SK-N-SH (cell line): ENCODE measurements at regions not wholly inside any gene's neighbourhood (a gene's known extent, or its start where the extent isn't known, plus 50 kb on each side); places are given as distances from the start of the nearest gene placed in this dataset.

Source experiments
- CTCF ChIA-PET: fragments of 300-600, 350-600 bp; formaldehyde crosslinking; extraction: SDS; loops from one replicate; lab custom pipeline; 2021; lab: Yijun Ruan, JAX
- POLR2A ChIA-PET: fragments of 350-600 bp; sonication (Branson Sonifier 250); formaldehyde crosslinking; extraction: SDS; loops from one replicate; lab custom pipeline; 2020; ENCODE audit warnings: antibody characterized with exemption, inconsistent platforms; lab: Yijun Ruan, JAX
- DNase-seq: peaks from one replicate; pipeline ENCODE4 v3.0.0; 2012
- H2AFZ ChIP-seq: fragments of 200-600 bp; sonication (generic); 2 replicates; pipeline ENCODE4 v1.8.1; 2016; ENCODE audit warnings: antibody characterized with exemption, mild to moderate bottlenecking, low read depth
- H3F3A ChIP-seq: fragments of 200-600 bp; sonication (generic); replicated peaks from 2 replicates; pipeline ENCODE3; 2016; ENCODE audit warnings: antibody characterized with exemption, mild to moderate bottlenecking; ENCODE audit not compliant: insufficient read depth
- H3K27ac ChIP-seq, 2 experiments: fragments of 200-500 bp in 1 of 2; fragments of 200-600 bp in 1 of 2; sonication (Bioruptor generic) in 1 of 2; sonication (generic), shearing (Covaris generic) in 1 of 2; 2 replicates each; pipeline versions ENCODE4 v1.5.1 to v1.6.1; 2014 to 2016; ENCODE audit warnings: low read depth in 2 of 2, inconsistent platforms in 1 of 2, low read length in 1 of 2, mild to moderate bottlenecking in 1 of 2, mixed read lengths in 1 of 2
- H3K27me3 ChIP-seq: fragments of 200-600 bp; sonication (generic), shearing (Covaris generic); 2 replicates; pipeline ENCODE4 v1.6.1; 2016; ENCODE audit warnings: mixed run types; ENCODE audit not compliant: insufficient read depth
- H3K36me3 ChIP-seq, 2 experiments: fragments of 200-500 bp in 1 of 2; fragments of 200-600 bp in 1 of 2; sonication (Bioruptor generic) in 1 of 2; sonication (generic) in 1 of 2; replicated peaks in 1 of 2; 2 replicates each; pipeline versions ENCODE3 to v1.5.1; 2014 to 2016; ENCODE audit warnings: low read length in 1 of 2, mild to moderate bottlenecking in 1 of 2; ENCODE audit not compliant: insufficient read depth in 2 of 2, control insufficient read depth in 1 of 2
- H3K4me1 ChIP-seq, 2 experiments: fragments of 200-500 bp in 1 of 2; fragments of 200-600 bp in 1 of 2; sonication (Bioruptor generic) in 1 of 2; sonication (generic), shearing (Covaris generic) in 1 of 2; 2 replicates each; pipeline versions ENCODE4 v1.5.1 to v1.6.1; 2014 to 2016; ENCODE audit warnings: low read depth in 1 of 2, low read length in 1 of 2, mixed run types in 1 of 2; ENCODE audit not compliant: insufficient read depth in 2 of 2, control insufficient read depth in 1 of 2
- H3K4me2 ChIP-seq: fragments of 200-600 bp; sonication (generic), shearing (Covaris generic); 2 replicates; pipeline ENCODE4 v1.6.1; 2017; ENCODE audit warnings: mixed run types
- H3K4me3 ChIP-seq, 2 experiments: fragments of 200-500 bp in 1 of 2; fragments of 200-600 bp in 1 of 2; sonication (Bioruptor generic) in 1 of 2; sonication (generic), shearing (Covaris generic) in 1 of 2; 2 replicates each; pipeline versions ENCODE4 v1.5.1 to v1.8.1; 2014 to 2016; ENCODE audit warnings: low read depth in 2 of 2, inconsistent platforms in 1 of 2, low read length in 1 of 2, mild to moderate bottlenecking in 1 of 2, mixed read lengths in 1 of 2, moderate library complexity in 1 of 2
- H3K79me2 ChIP-seq: fragments of 200-600 bp; sonication (generic); 2 replicates; pipeline ENCODE4 v1.8.1; 2017; ENCODE audit warnings: mild to moderate bottlenecking; ENCODE audit not compliant: insufficient read depth
- H3K9ac ChIP-seq: fragments of 200-600 bp; sonication (generic); 2 replicates; pipeline ENCODE4 v1.6.1; 2017; ENCODE audit warnings: mixed run types
- H3K9me2 ChIP-seq: fragments of 200-600 bp; sonication (generic); 2 replicates; pipeline ENCODE4 v1.6.1; 2017; ENCODE audit warnings: mixed run types
- H3K9me3 ChIP-seq: fragments of 200-600 bp; sonication (generic); 2 replicates; pipeline ENCODE4 v1.6.1; 2017; ENCODE audit warnings: mixed run types, mild to moderate bottlenecking, moderate library complexity
- H4K20me1 ChIP-seq: fragments of 200-600 bp; sonication (generic); 2 replicates; pipeline ENCODE4 v1.6.1; 2017; ENCODE audit warnings: mild to moderate bottlenecking, mixed run types; ENCODE audit not compliant: insufficient read depth
- ELF1 ChIP-seq: IDR thresholded peaks from 2 replicates; pipeline ENCODE4 v1.4.0; 2012
- EZH2phosphoT487 ChIP-seq: fragments of 200-600 bp; sonication (generic); IDR thresholded peaks from 2 replicates; pipeline ENCODE4 v1.6.1; 2017; ENCODE audit warnings: low read depth, mixed run types, mild to moderate bottlenecking, antibody characterized with exemption, moderate library complexity, borderline replicate concordance
- MAX ChIP-seq: IDR thresholded peaks from 2 replicates; pipeline ENCODE4 v1.4.0; 2012; ENCODE audit warnings: low read depth
- MEF2A ChIP-seq: IDR thresholded peaks from 2 replicates; pipeline ENCODE4 v1.4.0; 2012; ENCODE audit warnings: low read depth, borderline replicate concordance
- MXI1 ChIP-seq: IDR thresholded peaks from 2 replicates; pipeline ENCODE4 v1.6.1; 2012; ENCODE audit warnings: mild to moderate bottlenecking, low read depth, low read length, improper control_type of control experiment
- NRF1 ChIP-seq: IDR thresholded peaks from 2 replicates; pipeline ENCODE4 v1.6.1; 2012; ENCODE audit warnings: low read depth, mild to moderate bottlenecking, low read length
- RAD21 ChIP-seq: IDR thresholded peaks from 2 replicates; pipeline ENCODE4 v1.6.1; 2012; ENCODE audit warnings: mild to moderate bottlenecking, low read length
- REST ChIP-seq: IDR thresholded peaks from 2 replicates; pipeline ENCODE4 v1.6.1; 2012; ENCODE audit warnings: mild to moderate bottlenecking, low read depth, low read length, moderate library complexity
- RXRA ChIP-seq: IDR thresholded peaks from 2 replicates; pipeline ENCODE4 v1.4.0; 2012; ENCODE audit warnings: low read depth, mild to moderate bottlenecking, borderline replicate concordance
- SIN3A ChIP-seq: IDR thresholded peaks from 2 replicates; pipeline ENCODE4 v1.6.1; 2012; ENCODE audit warnings: low read depth, mild to moderate bottlenecking, low read length, moderate library complexity, borderline replicate concordance
- SMC3 ChIP-seq: IDR thresholded peaks from 2 replicates; pipeline ENCODE4 v1.6.1; 2012; ENCODE audit warnings: low read depth, low read length, improper control_type of control experiment
- USF2 ChIP-seq: fragments of 150-350 bp; IDR thresholded peaks from 2 replicates; pipeline ENCODE4 v1.6.1; 2017; ENCODE audit warnings: antibody characterized with exemption, low read length, low read depth, borderline replicate concordance
- WGBS: methylation state at CpG from one replicate; pipeline ENCODE4 v1.1.6; 2017; ENCODE audit warnings: low lambda C conversion rate; 5-methylcytosine and 5-hydroxymethylcytosine counted together
- TF ChIP-seq, protein P1 (sequence below): fragments of 200-600 bp; sonication (generic); IDR thresholded peaks from 2 replicates; pipeline ENCODE4 v1.6.1; 2017; ENCODE audit warnings: antibody characterized with exemption, mild to moderate bottlenecking, moderate library complexity
- TF ChIP-seq, protein P2 (sequence below): IDR thresholded peaks from 2 replicates; pipeline ENCODE4 v1.4.0; 2012; ENCODE audit warnings: low read depth, borderline replicate concordance
- TF ChIP-seq, protein P3 (sequence below): IDR thresholded peaks from 2 replicates; pipeline ENCODE4; 2012

DNA sequence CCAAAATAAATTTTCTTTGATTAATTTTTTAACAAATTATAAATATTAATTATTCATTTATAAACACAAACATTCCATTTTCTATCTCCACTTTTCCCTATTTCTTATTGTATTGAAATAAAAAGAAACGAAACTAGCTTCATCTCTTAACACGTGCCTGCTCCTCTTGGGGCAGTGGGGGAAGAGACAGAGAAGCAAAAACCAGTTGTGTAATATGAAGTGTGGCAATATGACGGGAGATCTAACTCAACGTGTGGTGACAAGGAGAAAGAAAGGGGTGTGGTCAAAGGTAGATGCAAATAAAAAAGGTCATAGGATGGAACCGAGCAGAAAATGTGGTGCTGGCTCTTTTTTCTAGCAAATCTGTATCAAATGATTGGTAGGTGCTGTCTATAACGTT, 106.9 kb upstream of the SLC8A1 start (continued):
- TF ChIP-seq, protein P1, sequence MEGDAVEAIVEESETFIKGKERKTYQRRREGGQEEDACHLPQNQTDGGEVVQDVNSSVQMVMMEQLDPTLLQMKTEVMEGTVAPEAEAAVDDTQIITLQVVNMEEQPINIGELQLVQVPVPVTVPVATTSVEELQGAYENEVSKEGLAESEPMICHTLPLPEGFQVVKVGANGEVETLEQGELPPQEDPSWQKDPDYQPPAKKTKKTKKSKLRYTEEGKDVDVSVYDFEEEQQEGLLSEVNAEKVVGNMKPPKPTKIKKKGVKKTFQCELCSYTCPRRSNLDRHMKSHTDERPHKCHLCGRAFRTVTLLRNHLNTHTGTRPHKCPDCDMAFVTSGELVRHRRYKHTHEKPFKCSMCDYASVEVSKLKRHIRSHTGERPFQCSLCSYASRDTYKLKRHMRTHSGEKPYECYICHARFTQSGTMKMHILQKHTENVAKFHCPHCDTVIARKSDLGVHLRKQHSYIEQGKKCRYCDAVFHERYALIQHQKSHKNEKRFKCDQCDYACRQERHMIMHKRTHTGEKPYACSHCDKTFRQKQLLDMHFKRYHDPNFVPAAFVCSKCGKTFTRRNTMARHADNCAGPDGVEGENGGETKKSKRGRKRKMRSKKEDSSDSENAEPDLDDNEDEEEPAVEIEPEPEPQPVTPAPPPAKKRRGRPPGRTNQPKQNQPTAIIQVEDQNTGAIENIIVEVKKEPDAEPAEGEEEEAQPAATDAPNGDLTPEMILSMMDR = no peak
- TF ChIP-seq SMC3 (no peak), RAD21 (no peak)
- TF ChIP-seq, protein P2, sequence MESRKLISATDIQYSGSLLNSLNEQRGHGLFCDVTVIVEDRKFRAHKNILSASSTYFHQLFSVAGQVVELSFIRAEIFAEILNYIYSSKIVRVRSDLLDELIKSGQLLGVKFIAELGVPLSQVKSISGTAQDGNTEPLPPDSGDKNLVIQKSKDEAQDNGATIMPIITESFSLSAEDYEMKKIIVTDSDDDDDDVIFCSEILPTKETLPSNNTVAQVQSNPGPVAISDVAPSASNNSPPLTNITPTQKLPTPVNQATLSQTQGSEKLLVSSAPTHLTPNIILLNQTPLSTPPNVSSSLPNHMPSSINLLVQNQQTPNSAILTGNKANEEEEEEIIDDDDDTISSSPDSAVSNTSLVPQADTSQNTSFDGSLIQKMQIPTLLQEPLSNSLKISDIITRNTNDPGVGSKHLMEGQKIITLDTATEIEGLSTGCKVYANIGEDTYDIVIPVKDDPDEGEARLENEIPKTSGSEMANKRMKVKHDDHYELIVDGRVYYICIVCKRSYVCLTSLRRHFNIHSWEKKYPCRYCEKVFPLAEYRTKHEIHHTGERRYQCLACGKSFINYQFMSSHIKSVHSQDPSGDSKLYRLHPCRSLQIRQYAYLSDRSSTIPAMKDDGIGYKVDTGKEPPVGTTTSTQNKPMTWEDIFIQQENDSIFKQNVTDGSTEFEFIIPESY = no peak
- TF ChIP-seq, protein P3, sequence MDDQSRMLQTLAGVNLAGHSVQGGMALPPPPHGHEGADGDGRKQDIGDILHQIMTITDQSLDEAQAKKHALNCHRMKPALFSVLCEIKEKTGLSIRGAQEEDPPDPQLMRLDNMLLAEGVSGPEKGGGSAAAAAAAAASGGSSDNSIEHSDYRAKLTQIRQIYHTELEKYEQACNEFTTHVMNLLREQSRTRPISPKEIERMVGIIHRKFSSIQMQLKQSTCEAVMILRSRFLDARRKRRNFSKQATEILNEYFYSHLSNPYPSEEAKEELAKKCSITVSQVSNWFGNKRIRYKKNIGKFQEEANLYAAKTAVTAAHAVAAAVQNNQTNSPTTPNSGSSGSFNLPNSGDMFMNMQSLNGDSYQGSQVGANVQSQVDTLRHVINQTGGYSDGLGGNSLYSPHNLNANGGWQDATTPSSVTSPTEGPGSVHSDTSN = no peak

DNA sequence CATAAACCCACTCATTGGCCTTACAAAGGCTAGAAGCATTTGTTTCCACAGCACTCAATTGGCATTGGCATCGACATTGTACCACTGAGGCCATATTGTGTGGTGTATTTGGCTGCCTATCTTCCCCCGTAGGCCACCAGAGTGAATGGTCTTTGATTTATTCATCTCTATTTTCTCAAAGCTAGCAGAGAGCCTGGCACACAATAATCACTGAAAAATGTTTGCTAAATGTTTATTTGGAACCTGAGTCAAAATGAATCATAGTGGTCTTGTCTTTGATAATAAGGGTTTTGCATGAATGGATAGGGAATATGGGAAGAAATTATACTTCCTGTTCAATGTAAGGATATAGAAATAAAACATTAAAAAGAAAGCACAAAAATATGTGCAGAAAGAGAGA, 107.3 kb upstream of the SLC8A1 start:
- Histone ChIP-seq H3K27ac (no peak overlapping the region), H3K4me1 (peaks cover 0 to 4% of the 10 kb centered on the region in 2 experiments; a peak in 2 of 4 replicates), H3K36me3 (no peaks in the 10 kb centered on the region), H3K9me2 (no peaks in the 10 kb centered on the region), H2AFZ (no peak overlapping the region), H3K4me3 (no peak overlapping the region)
- 67% methylated on average over 2 of the region's 2 CpGs for WGBS
- TF ChIP-seq MAX = no peak
- TF ChIP-seq, protein P2 = no peak
- no peak for TF ChIP-seq USF2
- no peak for TF ChIP-seq REST
- TF ChIP-seq ELF1 = no peak
- no peak for TF ChIP-seq EZH2phosphoT487
- no peak for TF ChIP-seq SIN3A
- TF ChIP-seq RXRA = no peak
- TF ChIP-seq MEF2A = no peak
- no peak for TF ChIP-seq MXI1
- TF ChIP-seq NRF1 = no peak
- TF ChIP-seq, all 33 proteins: peak for 0
- no peaks in the 10 kb centered on the region for H3F3A ChIP-seq
- CTCF ChIA-PET = interaction anchor here (1.0 to 1.3 kb wide), 2 partner anchors 12 to 15 kb away, joined by 3 to 5 read pairs; no protein-coding TSS in a partner anchor
- no peak overlapping the region for H3K9ac ChIP-seq
- H3K27me3 ChIP-seq = no peaks in the 10 kb centered on the region
- no peaks in the 10 kb centered on the region for H4K20me1 ChIP-seq
- POLR2A ChIA-PET = no interaction called here
- no peak for DNase-seq
- no peaks in the 10 kb centered on the region for H3K79me2 ChIP-seq
- no peak overlapping the region for H3K4me2 ChIP-seq
- no peaks in the 10 kb centered on the region for H3K9me3 ChIP-seq
